ENCODE measurements at regions not wholly inside any gene's neighbourhood (a gene's known extent, or its start where the extent isn't known, plus 50 kb on each side); places are given as distances from the start of the nearest gene placed in this dataset.
"Not testable (repeated sequence)": the region's sequence is repeated elsewhere in the genome, so short reads cannot be mapped to it uniquely, and the experiment has no call there.

DNA sequence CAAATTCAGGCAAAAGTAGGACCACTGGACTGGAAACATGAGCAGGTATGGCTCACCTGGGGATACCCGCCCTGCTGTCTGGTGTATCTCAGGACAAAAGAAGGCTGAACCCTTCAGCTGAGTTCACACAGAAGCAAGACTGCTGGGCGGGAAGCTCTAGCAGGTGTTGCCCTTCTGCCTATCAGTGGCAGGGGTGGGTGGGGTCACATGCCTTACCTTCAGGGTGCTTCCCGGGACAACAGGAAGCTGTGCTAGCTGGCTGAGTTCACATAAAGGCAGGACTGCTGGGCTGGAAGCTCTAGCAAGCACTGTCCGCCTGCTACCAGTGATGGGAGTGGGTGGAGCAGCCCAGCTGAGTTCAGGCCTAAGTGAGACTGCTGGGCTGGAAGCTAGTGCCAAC, 498.8 kb upstream of the ZNF608 start:
- no peak for DNase-seq (ENCODE audit: low spot score)

DNA sequence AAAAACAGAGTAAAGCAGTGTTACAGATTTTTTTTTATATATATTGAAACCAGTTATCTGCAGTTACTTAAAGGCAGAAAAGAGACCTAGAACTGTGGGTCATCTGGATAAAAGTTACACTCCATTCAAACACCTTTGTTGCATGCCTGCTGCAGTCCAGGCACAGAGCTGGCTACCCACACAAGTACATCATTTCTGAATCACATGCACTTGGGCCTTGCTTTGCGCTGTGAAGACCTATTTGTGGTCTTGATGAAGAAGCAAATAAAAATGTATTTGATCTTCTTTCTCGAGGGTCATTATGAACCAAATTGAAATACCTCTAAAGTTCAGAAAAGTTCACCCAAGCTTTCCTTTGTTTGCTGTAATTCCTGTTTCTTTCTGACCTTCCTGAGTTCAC, 503.0 kb upstream of the ZNF608 start:
- DNase-seq (ENCODE audit: low spot score), result no peak

DNA sequence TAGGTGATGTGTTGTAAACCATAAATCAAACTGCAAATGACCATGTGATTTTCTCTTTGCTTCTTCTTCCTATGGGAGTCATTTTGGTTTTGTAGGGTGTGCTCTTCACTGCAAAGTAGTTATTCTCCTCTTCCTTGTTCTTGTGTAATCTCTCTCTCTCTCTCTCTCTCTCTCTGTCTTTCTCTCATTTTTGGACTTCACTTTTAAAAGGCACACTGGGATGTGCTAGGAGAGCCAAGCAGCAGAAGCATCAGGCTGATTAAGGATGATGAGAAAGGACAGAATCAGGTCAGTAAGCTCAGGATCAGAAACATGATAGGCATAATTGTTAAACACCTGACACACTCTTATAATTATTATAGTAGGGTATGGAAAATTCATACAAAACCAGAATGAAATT, 505.3 kb upstream of the ZNF608 start:
- DNase-seq (ENCODE audit: low spot score), result no peak

DNA sequence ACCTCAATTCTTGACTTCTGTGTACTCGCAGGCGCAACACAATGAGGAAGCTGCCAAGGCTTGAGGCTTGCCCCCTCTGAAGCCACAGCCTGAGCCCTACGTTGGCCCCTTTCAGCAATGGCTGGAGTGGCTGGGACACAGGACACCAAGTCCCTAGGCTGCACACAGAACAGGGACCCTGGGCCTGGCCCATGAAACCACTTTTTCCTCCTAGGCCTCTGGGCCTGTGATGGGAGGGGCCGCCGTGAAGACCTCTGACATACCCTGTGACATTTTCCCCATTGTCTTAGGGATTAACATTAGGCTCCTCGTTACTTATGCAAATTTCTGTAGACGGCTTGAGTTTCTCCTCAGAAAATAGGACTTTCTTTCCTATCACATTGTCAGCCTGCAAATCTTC, 507.2 kb upstream of the ZNF608 start:
- not testable (repeated sequence) for DNase-seq (ENCODE audit: low spot score)

DNA sequence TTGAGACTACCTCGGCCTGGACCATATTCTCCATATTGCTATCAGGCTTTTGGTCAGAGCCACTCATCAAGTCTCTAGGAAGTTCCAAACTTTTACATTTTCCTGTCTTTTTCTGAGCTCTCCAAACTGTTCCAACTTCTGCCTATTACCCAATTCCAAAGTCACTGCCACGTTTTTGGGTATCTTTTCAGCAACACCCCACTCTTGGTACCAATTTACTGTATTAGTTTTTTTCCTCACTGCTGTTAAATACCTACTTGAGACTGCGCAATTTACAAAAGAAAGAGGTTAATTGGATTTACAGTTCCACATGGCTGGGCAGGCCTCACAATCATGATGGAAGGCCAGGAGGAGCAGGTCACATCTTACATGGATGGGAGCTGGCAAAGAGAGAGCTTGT, 507.8 kb upstream of the ZNF608 start:
- no peak for DNase-seq (ENCODE audit: low spot score)

DNA sequence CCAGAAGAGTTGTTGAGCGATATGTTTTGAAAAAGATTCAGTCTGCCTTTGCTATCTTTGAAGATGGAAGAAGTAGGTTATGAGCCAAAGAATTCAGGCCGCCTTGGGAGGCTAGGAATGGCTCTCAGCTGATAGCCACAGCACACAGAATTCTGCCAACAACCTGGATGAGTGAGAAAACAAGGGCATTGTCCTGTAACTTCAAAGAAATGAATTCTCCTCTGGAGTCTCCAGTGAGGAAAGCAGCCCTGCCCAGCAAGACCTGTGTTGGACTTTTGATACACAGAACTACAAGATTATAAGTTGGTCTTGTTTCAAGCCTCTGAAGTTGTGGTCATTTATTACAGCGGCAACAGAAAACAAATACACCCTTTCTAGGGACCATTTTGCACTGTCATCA, 509.9 kb upstream of the ZNF608 start:
- DNase-seq (ENCODE audit: low spot score), result no peak

DNA sequence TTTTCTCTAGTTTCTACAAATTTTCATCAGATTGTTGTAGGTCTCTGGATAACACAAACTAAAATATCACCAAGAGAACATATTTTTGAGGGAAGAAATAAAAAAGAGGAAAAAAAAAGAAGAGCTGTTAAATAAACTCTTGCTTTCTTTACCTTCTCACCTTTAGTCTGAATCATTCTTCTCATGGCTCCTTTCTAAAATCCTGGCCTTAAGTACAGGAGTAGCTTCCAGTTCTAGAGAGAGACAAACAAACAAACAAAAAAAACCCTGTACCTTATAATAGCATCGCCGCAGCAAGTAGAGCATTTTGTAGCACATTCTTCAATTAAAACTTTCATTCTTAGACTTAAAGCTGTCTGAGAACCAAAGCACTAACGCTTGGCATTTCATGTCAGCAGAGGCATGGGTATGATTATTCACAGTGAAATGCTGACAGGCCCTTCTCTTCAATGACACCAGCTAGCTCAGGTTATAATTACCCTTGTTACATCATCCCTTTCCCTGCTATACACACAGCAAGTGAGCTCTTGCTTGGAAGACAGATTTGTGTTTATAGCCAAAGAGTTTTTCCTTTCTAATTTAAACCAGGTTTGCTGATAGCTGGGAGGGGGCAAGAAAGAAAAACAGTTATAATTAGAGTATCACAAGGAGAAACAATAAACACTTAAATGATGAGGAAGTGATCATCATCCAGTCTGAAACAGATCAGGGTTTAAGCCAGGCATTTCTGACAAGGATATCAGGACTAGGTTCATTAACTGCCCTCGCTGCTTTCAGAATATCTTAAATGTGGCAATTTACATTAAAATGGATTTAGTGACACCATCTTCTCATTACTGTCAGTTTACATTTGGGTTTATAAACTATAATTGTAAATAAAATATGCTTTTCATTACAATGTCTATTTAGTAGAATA, 510.9 kb upstream of the ZNF608 start:
- no peak for DNase-seq (ENCODE audit: low spot score)

DNA sequence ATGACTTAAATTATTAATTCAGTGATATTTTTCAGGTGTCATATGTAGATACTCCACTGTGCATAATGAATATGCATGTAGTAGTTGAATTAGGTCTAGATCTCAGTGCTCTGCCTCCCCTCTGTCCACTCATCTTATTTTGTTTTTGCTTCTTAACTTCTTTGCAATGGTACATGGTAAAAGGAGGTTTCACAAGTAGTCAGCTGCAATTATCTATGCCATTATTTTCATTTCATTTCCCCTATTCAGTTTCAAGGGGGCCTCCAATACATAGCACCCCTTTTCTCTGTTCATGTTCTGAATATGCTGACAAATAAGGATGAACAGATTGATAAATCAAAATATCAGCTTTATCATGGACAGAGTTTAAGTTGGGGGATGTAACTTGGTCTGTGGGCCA, 511.6 kb upstream of the ZNF608 start:
- DNase-seq (ENCODE audit: low spot score), result no peak

DNA sequence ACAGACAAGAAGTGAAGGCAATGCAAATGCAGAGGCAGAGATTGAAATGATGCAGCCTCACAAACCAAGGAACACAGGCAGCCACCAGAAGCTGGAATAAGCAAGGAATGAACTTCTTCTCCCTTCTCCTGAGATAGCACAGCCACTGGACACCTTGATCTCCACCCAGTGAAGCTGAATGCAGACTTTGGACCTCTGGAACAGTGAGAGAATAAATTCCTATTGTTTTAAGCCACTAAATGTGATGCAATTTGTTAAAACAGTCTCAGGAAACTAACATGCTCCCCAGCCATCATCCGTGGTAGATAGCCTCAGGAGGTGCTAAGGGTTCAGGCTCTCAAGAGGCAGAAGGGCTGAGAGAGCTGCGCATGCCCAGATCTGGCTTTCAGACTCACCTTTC, 512.2 kb upstream of the ZNF608 start:
- no peak for DNase-seq (ENCODE audit: low spot score)

DNA sequence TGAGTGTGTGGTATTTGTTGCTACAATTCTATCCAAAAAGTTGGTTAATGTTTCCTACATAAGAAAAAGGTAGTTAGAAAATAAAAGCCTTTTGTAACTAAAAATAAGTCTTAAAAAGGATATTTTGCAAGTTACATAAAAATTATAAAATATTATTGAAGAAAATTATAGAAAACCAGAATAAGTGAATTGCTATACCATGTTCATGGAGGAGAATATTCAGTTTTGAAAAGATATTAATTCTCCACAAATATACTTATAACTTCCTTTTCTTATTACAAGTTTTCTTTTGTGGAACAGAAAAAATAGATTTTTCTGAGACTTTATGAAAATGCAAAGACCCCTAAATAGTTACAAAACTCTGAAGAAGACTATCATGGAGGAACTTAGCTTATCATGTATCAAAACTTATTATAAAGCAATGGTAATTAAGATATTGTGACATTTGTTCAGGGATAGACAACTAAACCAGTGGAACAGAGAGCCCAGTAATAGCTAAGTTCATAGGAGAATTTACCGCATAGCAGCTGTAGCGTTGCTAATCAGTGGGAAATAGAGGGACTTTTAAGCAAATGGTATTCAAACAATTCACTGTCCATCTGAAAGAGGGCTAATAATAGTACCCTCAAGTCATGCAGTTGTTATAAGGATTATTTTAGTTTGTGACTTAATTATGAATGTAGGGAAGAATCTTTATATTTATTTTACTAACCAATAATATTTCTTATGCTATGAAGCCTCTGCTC, 515.2 kb upstream of the ZNF608 start:
- no peak for DNase-seq (ENCODE audit: low spot score)

DNA sequence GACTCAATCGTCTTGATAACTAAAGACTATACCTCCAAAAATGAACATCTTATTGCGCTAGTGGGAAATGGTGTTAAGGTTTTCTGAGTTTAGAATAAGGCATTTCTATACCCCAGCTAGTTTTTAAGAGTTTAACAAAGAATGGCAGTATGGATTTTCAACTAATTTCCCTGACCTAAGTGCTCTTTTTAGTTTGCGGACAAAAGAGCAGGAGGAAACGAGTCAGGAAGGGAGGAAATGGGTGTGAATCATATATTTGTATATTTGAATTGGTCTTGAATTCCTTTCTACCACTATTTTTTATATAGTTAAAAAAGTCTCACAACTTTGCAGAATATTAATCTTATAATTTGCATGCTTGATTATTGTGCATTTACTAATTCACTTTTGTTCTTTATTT, 516.3 kb upstream of the ZNF608 start:
- no peak for DNase-seq (ENCODE audit: low spot score)

DNA sequence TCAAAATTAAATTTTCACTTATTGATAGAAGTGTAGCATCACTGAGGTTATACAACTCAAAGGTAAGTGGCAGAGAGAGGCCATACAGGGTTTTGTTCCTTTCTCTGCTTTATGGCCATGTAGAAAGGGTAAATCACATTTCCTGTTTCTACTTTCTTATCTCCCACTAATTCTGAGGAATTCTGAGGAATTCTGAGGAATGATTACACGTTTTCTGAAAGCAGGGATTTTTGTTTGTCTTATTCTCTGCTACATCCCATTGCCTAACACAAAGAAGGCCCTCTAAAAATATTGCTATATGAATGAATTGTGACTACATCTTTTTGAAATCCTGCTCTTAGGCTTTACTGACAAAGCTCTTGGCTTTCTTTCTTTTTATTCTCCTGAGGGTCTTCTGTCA, 516.9 kb upstream of the ZNF608 start:
- no peak for DNase-seq (ENCODE audit: low spot score)

DNA sequence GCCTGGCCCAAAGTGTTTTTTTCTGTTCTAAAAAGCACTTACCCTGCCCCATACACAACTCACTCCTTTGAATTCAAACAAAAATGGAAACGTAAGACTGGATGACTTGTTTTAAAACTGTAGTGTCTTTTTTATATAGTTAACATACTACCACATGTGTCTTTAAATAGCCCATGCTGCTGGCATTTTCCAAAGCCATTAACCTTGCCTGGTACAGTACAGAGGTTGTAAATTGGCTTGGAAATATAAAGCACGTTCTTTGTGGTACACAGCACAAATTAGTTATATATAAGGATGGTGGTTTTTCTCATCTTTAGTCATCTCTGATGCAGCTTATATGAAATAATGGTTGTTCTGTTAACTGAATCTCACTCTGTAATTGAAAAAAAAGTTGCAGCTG, 519.7 kb upstream of the ZNF608 start:
- no peak for DNase-seq (ENCODE audit: low spot score)

DNA sequence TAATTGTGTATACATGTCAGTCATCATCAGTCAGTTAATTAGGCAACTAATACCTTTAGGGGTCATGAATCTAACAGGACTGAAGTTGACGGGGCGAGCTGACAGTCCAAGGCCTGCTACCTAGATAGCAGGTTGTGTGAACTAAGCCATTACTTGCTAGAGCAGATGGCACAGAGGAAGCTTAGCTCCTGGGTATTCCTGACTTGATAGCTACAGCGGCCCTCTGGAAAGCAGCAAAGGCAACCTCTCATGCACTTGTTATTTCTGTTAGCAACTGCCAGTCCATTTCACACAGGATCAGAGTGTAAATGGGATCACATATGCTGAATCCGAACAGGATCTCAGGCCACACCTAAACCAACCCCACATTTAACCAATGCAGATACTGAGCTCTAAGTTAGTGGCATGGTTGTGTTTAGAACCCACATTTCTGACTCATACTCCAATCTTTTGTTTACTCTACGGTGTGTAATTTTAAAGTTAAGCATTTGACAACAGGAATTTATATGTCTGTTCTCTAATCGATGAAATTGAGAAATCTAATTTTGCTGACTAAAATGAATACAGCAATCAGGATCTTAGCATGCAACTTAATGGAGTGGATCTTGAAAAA, 521.3 kb upstream of the ZNF608 start:
- DNase-seq (ENCODE audit: low spot score), result no peak

DNA sequence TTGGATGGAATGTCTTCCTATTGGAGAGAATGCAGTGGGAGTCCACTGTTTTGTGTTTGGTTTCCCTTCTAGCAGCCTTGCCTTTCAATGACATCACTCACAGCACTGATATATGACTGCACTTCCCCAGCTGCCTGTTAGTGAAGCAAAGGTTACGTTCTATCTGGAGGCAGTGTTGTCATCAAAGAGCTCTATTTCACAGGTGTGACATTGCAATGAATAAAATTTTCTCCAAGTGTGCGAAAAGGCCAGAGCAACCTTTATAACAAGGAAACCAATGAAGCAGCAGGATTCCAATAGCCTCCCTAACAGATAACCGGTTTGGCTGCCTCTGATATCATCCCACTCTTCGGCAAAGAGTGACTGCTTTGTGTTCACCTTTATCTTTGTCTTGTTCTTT, 523.5 kb upstream of the ZNF608 start:
- DNase-seq (ENCODE audit: low spot score), result no peak

DNA sequence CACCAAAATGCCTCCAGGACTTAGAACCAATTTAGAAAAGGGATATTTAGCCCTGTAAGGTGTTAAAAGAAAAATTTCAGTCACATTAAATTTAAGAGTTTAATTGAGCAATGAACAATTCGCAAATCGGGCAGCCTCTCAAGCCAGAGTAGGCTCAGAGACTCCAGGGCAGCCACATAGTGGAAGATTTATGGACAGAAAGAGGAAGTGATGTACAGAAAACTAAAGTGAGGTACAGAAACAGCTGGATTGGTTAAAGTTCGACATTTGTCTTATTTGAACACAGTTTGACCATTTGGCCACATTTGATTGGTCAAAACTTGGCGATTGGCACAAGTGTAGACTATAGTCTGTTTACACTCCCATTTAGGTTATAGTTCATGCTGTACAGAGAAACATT, 525.9 kb upstream of the ZNF608 start:
- no peak for DNase-seq (ENCODE audit: low spot score)

DNA sequence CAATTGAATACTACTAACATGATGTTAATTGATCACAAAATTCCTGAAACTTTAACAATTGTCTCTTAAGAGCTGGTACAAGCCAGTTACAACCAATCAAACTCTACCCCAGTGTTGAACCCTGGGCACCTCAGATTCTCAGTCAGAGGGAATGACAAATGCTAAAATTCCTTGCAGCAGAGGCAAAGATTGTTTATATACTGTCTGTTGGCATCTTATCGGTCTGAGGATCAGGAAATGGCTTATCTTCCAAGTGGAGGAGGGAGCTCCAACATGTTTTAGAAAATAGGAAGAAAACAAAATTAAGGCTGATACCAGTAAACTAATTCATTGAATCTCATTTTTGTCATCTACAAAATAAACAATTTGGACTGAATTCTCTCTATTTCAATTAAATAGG, 527.8 kb upstream of the ZNF608 start:
- DNase-seq (ENCODE audit: low spot score), result no peak

DNA sequence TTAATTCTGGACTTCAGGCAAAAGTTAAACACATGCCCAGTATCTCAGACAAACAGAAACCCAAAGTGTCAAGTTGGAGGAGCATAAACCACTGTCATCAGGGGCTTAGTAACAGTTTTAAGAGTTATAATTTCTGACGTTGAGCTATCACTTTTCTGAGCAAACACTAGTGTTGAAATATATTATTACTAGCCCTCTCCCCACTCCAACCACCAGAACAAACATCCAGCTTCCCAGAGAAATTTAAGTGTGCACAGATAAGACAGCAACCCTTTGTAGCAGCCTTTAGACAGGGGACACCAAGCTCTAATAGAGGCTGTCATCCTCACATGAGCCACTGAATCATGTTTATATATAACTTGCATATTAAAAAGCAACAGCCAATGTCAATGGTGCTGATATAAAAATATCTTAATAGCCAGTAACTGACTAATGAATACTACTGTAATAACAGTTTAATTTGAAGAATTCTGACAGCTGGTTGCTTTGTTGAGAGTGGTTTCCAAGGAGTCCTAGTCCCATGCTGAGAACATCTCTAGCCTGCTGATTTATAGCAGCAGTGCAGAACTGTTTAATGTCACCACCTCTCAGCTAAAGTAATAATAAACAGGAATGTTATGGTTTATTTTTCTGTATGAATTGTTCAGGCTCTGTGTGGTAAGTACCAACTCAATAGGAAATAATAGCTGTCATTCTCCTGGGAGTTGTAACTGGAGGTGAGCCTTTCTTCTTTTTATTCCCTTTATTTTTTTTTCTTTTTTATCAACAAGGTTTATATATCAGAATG, 528.7 kb upstream of the ZNF608 start:
- DNase-seq (ENCODE audit: low spot score), result no peak

DNA sequence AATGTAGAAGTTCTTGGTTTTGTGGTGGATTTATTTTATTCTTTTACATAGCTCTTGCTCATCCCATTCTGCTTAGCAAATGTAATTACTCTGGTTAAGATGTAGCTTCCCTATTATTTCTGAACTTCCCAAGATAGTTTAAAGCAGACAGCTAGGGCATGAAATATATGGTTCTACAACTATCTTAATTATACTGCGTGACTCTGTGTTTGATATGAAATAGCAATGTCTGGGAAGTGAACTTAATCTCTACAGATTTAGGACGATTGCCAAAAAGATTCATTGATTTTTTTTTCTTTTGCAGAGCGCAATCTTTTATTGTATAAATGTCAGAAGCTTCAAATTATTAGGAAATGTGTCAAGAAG, 529.3 kb upstream of the ZNF608 start:
- DNase-seq (ENCODE audit: low spot score), result no peak

DNA sequence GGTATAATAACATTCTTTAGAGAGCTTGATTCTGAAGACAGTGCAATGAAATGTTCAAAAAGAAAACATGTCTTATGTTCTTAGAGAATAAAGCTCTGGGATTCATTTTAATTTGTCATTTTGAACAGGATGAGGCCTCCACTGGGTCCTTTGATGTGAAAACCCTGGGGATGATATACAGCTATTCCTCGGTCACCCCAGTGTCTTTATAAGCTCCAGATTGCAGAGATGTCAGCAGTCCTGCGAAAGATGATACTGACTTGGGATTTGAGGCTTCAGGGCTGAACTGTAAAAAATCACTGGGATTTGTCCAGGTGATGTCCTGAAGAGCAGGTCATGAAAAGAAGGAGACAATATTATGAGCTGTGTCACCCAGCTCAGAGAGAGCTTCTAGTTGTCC, 529.7 kb upstream of the ZNF608 start:
- DNase-seq (ENCODE audit: low spot score), result no peak

DNA sequence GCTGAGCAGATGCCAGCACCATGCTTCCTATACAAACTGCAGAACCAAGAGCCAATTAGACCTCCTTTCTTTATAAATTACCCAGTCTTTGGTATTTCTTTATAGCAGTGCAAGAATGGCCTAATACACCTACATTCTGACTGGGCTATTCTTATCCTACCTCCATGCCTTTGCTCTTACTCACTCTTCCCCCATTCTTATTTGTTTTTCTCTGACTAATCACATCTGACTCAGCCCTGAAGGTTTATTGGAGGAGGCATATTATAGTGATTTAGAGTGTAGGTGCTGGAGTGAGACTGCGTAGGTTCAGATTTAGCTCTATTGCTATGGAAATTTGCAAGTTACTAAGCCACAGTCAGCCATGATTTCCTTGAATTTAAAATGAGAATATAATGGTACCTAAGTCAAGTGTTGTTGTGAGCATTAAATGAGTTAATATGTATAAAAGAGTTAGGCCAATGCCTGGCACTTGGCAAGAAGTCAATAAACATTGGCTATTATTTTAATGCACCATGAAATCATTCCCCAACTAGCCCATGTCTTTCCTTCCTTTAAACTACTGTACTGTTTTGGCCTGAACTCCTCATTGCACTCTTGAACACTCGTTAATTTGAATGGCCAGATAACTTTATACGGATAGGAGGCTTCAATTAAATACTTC, 531.2 kb upstream of the ZNF608 start:
- no peak for DNase-seq (ENCODE audit: low spot score)

DNA sequence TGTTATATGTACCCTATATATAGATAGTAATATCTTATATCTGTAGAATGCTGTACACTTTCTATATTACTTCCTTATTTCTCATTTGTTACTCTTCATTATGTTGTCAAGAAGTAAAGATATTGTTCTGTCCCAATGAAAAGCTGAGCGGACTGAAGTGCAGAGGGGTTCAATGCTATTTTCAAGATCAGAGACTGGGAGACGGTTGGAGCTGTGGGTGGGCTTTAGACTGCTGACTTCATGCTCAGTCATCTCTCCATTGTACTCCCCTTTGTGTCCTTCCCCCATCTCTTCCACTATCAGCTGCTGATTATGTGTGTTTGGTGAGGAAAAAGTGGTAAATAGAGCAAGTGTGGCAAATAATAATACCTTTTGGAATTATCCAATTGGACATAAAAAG, 532.3 kb upstream of the ZNF608 start:
- no peak for DNase-seq (ENCODE audit: low spot score)
